ENCODE measurements at regions not wholly inside any gene's neighbourhood (a gene's known extent, or its start where the extent isn't known, plus 50 kb on each side); places are given as distances from the start of the nearest gene placed in this dataset.

DNA sequence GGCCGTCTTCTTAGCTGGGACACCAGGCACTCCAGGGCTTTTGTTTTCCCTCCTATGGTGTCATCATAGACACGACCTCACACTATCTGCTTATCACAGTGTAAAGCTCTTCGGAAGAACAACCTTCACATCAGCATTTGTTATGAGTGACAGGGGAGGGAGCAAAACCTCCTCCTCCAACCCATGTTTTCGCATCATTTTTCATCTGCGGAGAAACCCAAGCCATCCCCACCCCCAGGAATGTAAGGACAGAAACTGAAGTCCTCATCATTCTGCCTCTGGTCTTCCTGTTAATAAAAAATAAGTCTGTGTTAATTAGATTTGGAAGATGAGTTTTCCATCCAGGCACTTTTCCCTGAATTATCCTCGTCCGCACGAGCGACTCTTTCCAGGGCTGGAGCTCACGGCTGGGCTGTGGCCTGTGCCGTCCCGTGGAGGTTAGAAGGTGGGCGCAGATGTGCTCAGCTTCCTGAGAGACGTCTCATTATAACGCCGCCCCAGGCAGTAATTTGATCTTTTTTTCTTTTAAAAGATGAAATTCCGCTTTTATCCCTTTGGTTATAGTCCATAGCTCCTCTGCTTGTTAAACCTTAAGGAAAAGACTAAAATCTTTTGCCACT lies 101.6 kb upstream of the TMEM18 start:
- H2AK5ac ChIP-seq (ENCODE audit: low read depth, low read length): no peak overlapping the region
- POLR2A ChIA-PET (ENCODE audit: partially characterized antibody): no interaction called here
- no peak overlapping the region for H3K14ac ChIP-seq (ENCODE audit: insufficient read length)
- H3K4me3 ChIP-seq (ENCODE audit: extremely low read depth in 1 of 4, insufficient read depth in 2 of 4, low read depth in 3 of 4, low read length in 4 of 4): no peak overlapping the region
- H2BK15ac ChIP-seq (ENCODE audit: low read length): no peak overlapping the region
- H4K5ac ChIP-seq (ENCODE audit: insufficient read length, low read depth, low read length): no peak overlapping the region
- no peak overlapping the region for H3K4me2 ChIP-seq (ENCODE audit: insufficient read depth in 1 of 2, low read depth in 2 of 2, low read length in 2 of 2)
- 0 out of 2 replicates have a peak overlapping the region, but pooled peaks have one; percentile 2 for H2BK12ac ChIP-seq (ENCODE audit: low read depth, low read length)
- no peak overlapping the region for H2BK120ac ChIP-seq (replicated peaks; ENCODE audit: low read depth, low read length)
- no peak overlapping the region for H4K91ac ChIP-seq (replicated peaks; ENCODE audit: insufficient read length, low read length)
- 87% methylated on average over 17 of the region's 17 CpGs; no CpG with 5 or more reads in 1 of the 2 experiments for WGBS, 2 experiments (ENCODE audit: extremely low coverage in 1 of 2, insufficient coverage in 1 of 2, insufficient read length in 1 of 2, insufficient replicate concordance in 2 of 2, low coverage in 1 of 2, low lambda C conversion rate in 2 of 2, missing lambda C conversion rate in 1 of 2)
- H3K79me1 ChIP-seq (ENCODE audit: low read depth, low read length): no peaks in the 10 kb centered on the region
- no peaks in the 10 kb centered on the region; a peak in 1 of 4 replicates for H3K9me3 ChIP-seq (ENCODE audit: insufficient read depth in 2 of 2, low read depth in 1 of 2, low read length in 1 of 2)
- no peaks in the 10 kb centered on the region for H4K20me1 ChIP-seq (replicated peaks in 1 of 2; ENCODE audit: control insufficient read depth in 1 of 2, insufficient read depth in 2 of 2, low read length in 2 of 2)
- H3K23me2 ChIP-seq (ENCODE audit: low read depth, low read length): no peaks in the 10 kb centered on the region
- H3K27ac ChIP-seq (ENCODE audit: low read depth, low read length): no peak overlapping the region
- no peak overlapping the region for H2BK20ac ChIP-seq (ENCODE audit: low read length)
- H3K27me3 ChIP-seq (replicated peaks in 1 of 4; ENCODE audit: control insufficient read depth in 3 of 4, extremely low read depth in 1 of 4, insufficient read depth in 3 of 4, low read length in 3 of 4): no peaks in the 10 kb centered on the region
- FAIRE-seq: no peak
- H3K9ac ChIP-seq (replicated peaks in 1 of 4; ENCODE audit: extremely low read depth in 1 of 4, low read depth in 3 of 4, low read length in 3 of 4): no peak overlapping the region
- H3K23ac ChIP-seq (ENCODE audit: insufficient read length): no peak overlapping the region
- H3K56ac ChIP-seq (replicated peaks; ENCODE audit: insufficient read length, low read depth, low read length): no peak overlapping the region
- CTCF ChIA-PET (ENCODE audit: partially characterized antibody): interaction anchor here (0.9 to 1.2 kb wide), 2 partner anchors 15 to 63 kb away, joined by 3 to 4 read pairs; no protein-coding TSS in a partner anchor
- TF ChIP-seq TAF1 (IDR thresholded peaks at IDR 0.05; ENCODE audit: low read depth, low read length): no peak
- peak; percentile 54; the same call in 1 of the 2 replicates for TF ChIP-seq TEAD4 (IDR thresholded peaks at IDR 0.05; ENCODE audit: low read depth, low read length)
- no peak overlapping the region for H2AFZ ChIP-seq (ENCODE audit: low read length)
- H3K18ac ChIP-seq (ENCODE audit: extremely low read depth, low read length): no peak overlapping the region
- no peaks in the 10 kb centered on the region for H3K79me2 ChIP-seq (ENCODE audit: control insufficient read depth in 1 of 2, insufficient read depth in 2 of 2, low read length in 2 of 2)
- no peaks in the 10 kb centered on the region for H3K36me3 ChIP-seq (ENCODE audit: control insufficient read depth in 2 of 4, insufficient read depth in 4 of 4, low read length in 3 of 4)
- peaks cover 0 to 19% (median 9%) of the 10 kb centered on the region in 4 experiments; a peak in 6 of 7 replicates for H3K4me1 ChIP-seq (replicated peaks in 1 of 4; ENCODE audit: control insufficient read depth in 3 of 4, insufficient read depth in 4 of 4, low read length in 3 of 4)
- no peak overlapping the region for H4K8ac ChIP-seq (ENCODE audit: extremely low read depth, insufficient read depth, low read length)
- no peak overlapping the region for H3K4ac ChIP-seq (replicated peaks; ENCODE audit: insufficient read length, low read depth, low read length)
- no peak overlapping the region for H2BK5ac ChIP-seq (ENCODE audit: low read depth, low read length)
- DNase-seq (ENCODE audit: low read depth in 1 of 2, low spot score in 2 of 2): no peak
